ENCODE measurements at regions not wholly inside any gene's neighbourhood (a gene's known extent, or its start where the extent isn't known, plus 50 kb on each side); places are given as distances from the start of the nearest gene placed in this dataset.

- DNase-seq (ENCODE audit: insufficient read length): no peak
- TF ChIP-seq POLR2AphosphoS5 (IDR thresholded peaks at IDR 0.05; ENCODE audit: low read depth, low read length) (no peak), POLR2A (IDR thresholded peaks at IDR 0.05; ENCODE audit: low read depth, low read length) (no peak)
- no peak for FAIRE-seq
Observed at GRCh38 chr12:90327793-90328743, 619.4 kb upstream of the ATP2B1 start.

GRCh38 chr12:90323217-90323616, 614.6 kb upstream of the ATP2B1 start:
- FAIRE-seq: no peak
- TF ChIP-seq POLR2AphosphoS5 (IDR thresholded peaks at IDR 0.05; ENCODE audit: low read depth, low read length): no peak
- no peak for TF ChIP-seq TAF1 (IDR thresholded peaks at IDR 0.05; ENCODE audit: borderline replicate concordance, low read depth, low read length)
- no peak for TF ChIP-seq POLR2A (IDR thresholded peaks at IDR 0.05; ENCODE audit: low read depth, low read length)
- DNase-seq (ENCODE audit: insufficient read length): no peak

- no peak for DNase-seq (ENCODE audit: insufficient read length)
- no peak for TF ChIP-seq TAF1 (IDR thresholded peaks at IDR 0.05; ENCODE audit: borderline replicate concordance, low read depth, low read length)
- FAIRE-seq: no peak
Observed at GRCh38 chr12:90322006-90322405, 613.4 kb upstream of the ATP2B1 start.

- TF ChIP-seq TAF1 (IDR thresholded peaks at IDR 0.05; ENCODE audit: borderline replicate concordance, low read depth, low read length) (no peak), POLR2AphosphoS5 (IDR thresholded peaks at IDR 0.05; ENCODE audit: low read depth, low read length) (no peak), POLR2A (IDR thresholded peaks at IDR 0.05; ENCODE audit: low read depth, low read length) (no peak)
- no peak for FAIRE-seq
- no peak for DNase-seq (ENCODE audit: insufficient read length)
Observed at GRCh38 chr12:90321369-90321768, 612.7 kb upstream of the ATP2B1 start.

GRCh38 chr12:90311561-90311960, 602.9 kb upstream of the ATP2B1 start:
- no peak for DNase-seq (ENCODE audit: insufficient read length)
- no peak for TF ChIP-seq POLR2AphosphoS5 (IDR thresholded peaks at IDR 0.05; ENCODE audit: low read depth, low read length)
- no peak for TF ChIP-seq POLR2A (IDR thresholded peaks at IDR 0.05; ENCODE audit: low read depth, low read length)
- no peak for TF ChIP-seq TAF1 (IDR thresholded peaks at IDR 0.05; ENCODE audit: borderline replicate concordance, low read depth, low read length)
- no peak for FAIRE-seq

- TF ChIP-seq POLR2A (IDR thresholded peaks at IDR 0.05; ENCODE audit: low read depth, low read length): no peak
- no peak for TF ChIP-seq POLR2AphosphoS5 (IDR thresholded peaks at IDR 0.05; ENCODE audit: low read depth, low read length)
- TF ChIP-seq TAF1 (IDR thresholded peaks at IDR 0.05; ENCODE audit: borderline replicate concordance, low read depth, low read length): no peak
- FAIRE-seq (no peak), DNase-seq (ENCODE audit: insufficient read length) (no peak)
Observed at GRCh38 chr12:90305379-90305778, 596.7 kb upstream of the ATP2B1 start.

GRCh38 chr12:90304231-90304630, 595.6 kb upstream of the ATP2B1 start:
- no peak for DNase-seq (ENCODE audit: insufficient read length)
- TF ChIP-seq TAF1 (IDR thresholded peaks at IDR 0.05; ENCODE audit: borderline replicate concordance, low read depth, low read length) (no peak), POLR2A (IDR thresholded peaks at IDR 0.05; ENCODE audit: low read depth, low read length) (no peak), POLR2AphosphoS5 (IDR thresholded peaks at IDR 0.05; ENCODE audit: low read depth, low read length) (no peak)
- no peak for FAIRE-seq

GRCh38 chr12:90303771-90304170, 595.1 kb upstream of the ATP2B1 start:
- no peak for FAIRE-seq
- no peak for DNase-seq (ENCODE audit: insufficient read length)
- no peak for TF ChIP-seq POLR2A (IDR thresholded peaks at IDR 0.05; ENCODE audit: low read depth, low read length)
- TF ChIP-seq TAF1 (IDR thresholded peaks at IDR 0.05; ENCODE audit: borderline replicate concordance, low read depth, low read length): no peak

GRCh38 chr12:90301561-90302133, 593.0 kb upstream of the ATP2B1 start:
- TF ChIP-seq POLR2AphosphoS5 (IDR thresholded peaks at IDR 0.05; ENCODE audit: low read depth, low read length) (no peak), TAF1 (IDR thresholded peaks at IDR 0.05; ENCODE audit: borderline replicate concordance, low read depth, low read length) (no peak), POLR2A (IDR thresholded peaks at IDR 0.05; ENCODE audit: low read depth, low read length) (no peak)
- FAIRE-seq (no peak), DNase-seq (ENCODE audit: insufficient read length) (no peak)

- FAIRE-seq (no peak), DNase-seq (ENCODE audit: insufficient read length) (no peak)
- no peak for TF ChIP-seq TAF1 (IDR thresholded peaks at IDR 0.05; ENCODE audit: borderline replicate concordance, low read depth, low read length)
- no peak for TF ChIP-seq POLR2AphosphoS5 (IDR thresholded peaks at IDR 0.05; ENCODE audit: low read depth, low read length)
Observed at GRCh38 chr12:90301095-90301494, 592.5 kb upstream of the ATP2B1 start.

- FAIRE-seq: no peak
- no peak for DNase-seq (ENCODE audit: insufficient read length)
- TF ChIP-seq POLR2A (IDR thresholded peaks at IDR 0.05; ENCODE audit: low read depth, low read length) (no peak), TAF1 (IDR thresholded peaks at IDR 0.05; ENCODE audit: borderline replicate concordance, low read depth, low read length) (no peak), POLR2AphosphoS5 (IDR thresholded peaks at IDR 0.05; ENCODE audit: low read depth, low read length) (no peak)
Observed at GRCh38 chr12:90299666-90300065, 591.0 kb upstream of the ATP2B1 start.

- TF ChIP-seq POLR2A (IDR thresholded peaks at IDR 0.05; ENCODE audit: low read depth, low read length) (no peak), POLR2AphosphoS5 (IDR thresholded peaks at IDR 0.05; ENCODE audit: low read depth, low read length) (no peak), TAF1 (IDR thresholded peaks at IDR 0.05; ENCODE audit: borderline replicate concordance, low read depth, low read length) (no peak)
- peak; percentile 63 for FAIRE-seq
- no peak for DNase-seq (ENCODE audit: insufficient read length)
Observed at GRCh38 chr12:90299121-90299520, 590.5 kb upstream of the ATP2B1 start.
